Parathyroid adenoma (tissue), 2 donors: ENCODE measurements at regions not wholly inside any gene's neighbourhood (a gene's known extent, or its start where the extent isn't known, plus 50 kb on each side); places are given as distances from the start of the nearest gene placed in this dataset.

Experiments
- H2AFZ ChIP-seq: fragments of 300-600 bp; sonication (generic); one replicate; pipeline ENCODE4 v1.7.0; 2017; ENCODE audit warnings: antibody characterized with exemption, mild to moderate bottlenecking
- H3K27ac ChIP-seq: fragments of 300-600 bp; sonication (generic); one replicate; pipeline ENCODE4 v1.7.0; 2017
- H3K27me3 ChIP-seq: fragments of 300-600 bp; sonication (generic); one replicate; pipeline ENCODE4 v1.7.0; 2017; ENCODE audit warnings: low read length; ENCODE audit not compliant: control insufficient read depth, insufficient read depth
- H3K36me3 ChIP-seq: fragments of 300-600 bp; sonication (generic); one replicate; pipeline ENCODE4 v1.7.0; 2017; ENCODE audit warnings: low read length; ENCODE audit not compliant: control insufficient read depth, insufficient read depth
- H3K4me1 ChIP-seq: fragments of 300-600 bp; sonication (generic); one replicate; pipeline ENCODE4 v1.7.0; 2017; ENCODE audit warnings: control low read depth
- H3K4me2 ChIP-seq: fragments of 300-600 bp; sonication (generic); one replicate; pipeline ENCODE4 v1.7.0; 2017; ENCODE audit warnings: low read length
- H3K4me3 ChIP-seq: fragments of 300-600 bp; sonication (generic); one replicate; pipeline ENCODE4 v1.7.0; 2017; ENCODE audit warnings: low read depth, low read length
- H3K79me2 ChIP-seq: fragments of 300-600 bp; sonication (generic); one replicate; pipeline ENCODE4 v1.7.0; 2017; ENCODE audit warnings: control low read depth
- H3K9ac ChIP-seq: fragments of 300-600 bp; sonication (generic); one replicate; pipeline ENCODE4 v1.7.0; 2017; ENCODE audit warnings: mild to moderate bottlenecking
- H3K9me3 ChIP-seq: fragments of 300-600 bp; sonication (generic); one replicate; pipeline ENCODE4 v1.7.0; 2017; ENCODE audit warnings: low read length; ENCODE audit not compliant: control insufficient read depth
- CTCF ChIP-seq: fragments of 300-600 bp; sonication (generic); IDR thresholded peaks from one replicate; pipeline ENCODE4 v1.7.0; 2017; ENCODE audit warnings: antibody characterized with exemption, mild to moderate bottlenecking
- donor health status: primary hyperparathyroidism.

- H3K4me2 ChIP-seq = no peak overlapping the region
- H3K36me3 ChIP-seq = no peaks in the 10 kb centered on the region
- TF ChIP-seq CTCF = no peak
- no peak overlapping the region for H3K4me3 ChIP-seq
- no peak overlapping the region for H3K27ac ChIP-seq
- H3K9me3 ChIP-seq = no peaks in the 10 kb centered on the region
- no peak overlapping the region for H2AFZ ChIP-seq
- no peaks in the 10 kb centered on the region for H3K4me1 ChIP-seq
- no peaks in the 10 kb centered on the region for H3K27me3 ChIP-seq
- H3K9ac ChIP-seq = no peak overlapping the region
- H3K79me2 ChIP-seq = no peaks in the 10 kb centered on the region
Measured at GRCh38 chr10:3573498-3573897, 211.5 kb downstream of the KLF6 start.

GRCh38 chr10:3571310-3571825 lies 213.6 kb downstream of the KLF6 start:
- Histone ChIP-seq H3K4me2 (no peak overlapping the region), H3K9me3 (no peaks in the 10 kb centered on the region), H3K4me1 (no peaks in the 10 kb centered on the region), H3K4me3 (no peak overlapping the region), H2AFZ (no peak overlapping the region), H3K36me3 (no peaks in the 10 kb centered on the region), H3K9ac (no peak overlapping the region), H3K27ac (no peak overlapping the region), H3K79me2 (no peaks in the 10 kb centered on the region), H3K27me3 (no peaks in the 10 kb centered on the region)
- TF ChIP-seq CTCF = no peak

- Histone ChIP-seq H3K9me3 (no peaks in the 10 kb centered on the region), H3K27me3 (no peaks in the 10 kb centered on the region), H3K4me2 (no peak overlapping the region), H3K4me3 (no peak overlapping the region), H3K79me2 (no peaks in the 10 kb centered on the region), H3K27ac (no peak overlapping the region), H3K9ac (no peak overlapping the region), H2AFZ (no peak overlapping the region), H3K36me3 (no peaks in the 10 kb centered on the region), H3K4me1 (no peaks in the 10 kb centered on the region)
- no peak for TF ChIP-seq CTCF
Measured at GRCh38 chr10:3570855-3571266, 214.1 kb downstream of the KLF6 start.

GRCh38 chr10:3570131-3570729 lies 214.8 kb downstream of the KLF6 start:
- Histone ChIP-seq H2AFZ (no peak overlapping the region), H3K4me3 (no peak overlapping the region), H3K27ac (no peak overlapping the region), H3K27me3 (no peaks in the 10 kb centered on the region), H3K9me3 (no peaks in the 10 kb centered on the region), H3K9ac (no peak overlapping the region), H3K79me2 (no peaks in the 10 kb centered on the region), H3K4me1 (no peaks in the 10 kb centered on the region), H3K36me3 (no peaks in the 10 kb centered on the region), H3K4me2 (no peak overlapping the region)
- TF ChIP-seq CTCF = no peak

- Histone ChIP-seq H3K4me3 (no peak overlapping the region), H3K36me3 (no peaks in the 10 kb centered on the region), H3K4me1 (no peaks in the 10 kb centered on the region), H3K27ac (no peak overlapping the region), H3K9me3 (no peaks in the 10 kb centered on the region), H3K79me2 (no peaks in the 10 kb centered on the region), H3K4me2 (no peak overlapping the region), H3K9ac (no peak overlapping the region), H2AFZ (no peak overlapping the region), H3K27me3 (no peaks in the 10 kb centered on the region)
- no peak for TF ChIP-seq CTCF
Measured at GRCh38 chr10:3568983-3569382, 216.0 kb downstream of the KLF6 start.
